ENCODE measurements at regions not wholly inside any gene's neighbourhood (a gene's known extent, or its start where the extent isn't known, plus 50 kb on each side); places are given as distances from the start of the nearest gene placed in this dataset.

- Histone ChIP-seq H3K4me3 (ENCODE audit: low read depth in 1 of 3, low read length in 3 of 3) (no peak overlapping the region), H3K27ac (ENCODE audit: low read depth in 1 of 2, low read length in 2 of 2) (no peak overlapping the region), H3K9me3 (ENCODE audit: control insufficient read depth in 4 of 4, low read length in 3 of 4) (no peaks in the 10 kb centered on the region), H3K9ac (ENCODE audit: low read depth in 1 of 2, low read length in 2 of 2) (no peak overlapping the region), H3K36me3 (ENCODE audit: control insufficient read depth in 4 of 4, insufficient read depth in 3 of 4, low read depth in 1 of 4, low read length in 3 of 4) (no peaks in the 10 kb centered on the region), H3K4me1 (ENCODE audit: control insufficient read depth in 4 of 4, insufficient read depth in 4 of 4, low read length in 3 of 4) (no peaks in the 10 kb centered on the region), H3K27me3 (ENCODE audit: control insufficient read depth in 4 of 4, insufficient read depth in 4 of 4, low read length in 3 of 4) (peaks cover 0 to 5% (median 0%) of the 10 kb centered on the region in 4 donors)
- DNase-seq (ENCODE audit: low spot score) = no peak
- 63% methylated on average over 4 of the region's 4 CpGs for WGBS
- TF ChIP-seq ZBTB33 (IDR thresholded peaks at IDR 0.05) (no peak), HNF4A (conservative IDR thresholded peaks at IDR 0.05) (no peak)
Observed at GRCh38 chr1:38585971-38586370, 273.6 kb downstream of the RRAGC start.

GRCh38 chr1:38585460-38585859 is 274.1 kb downstream of the RRAGC start:
- H3K27ac ChIP-seq (ENCODE audit: low read depth in 1 of 2, low read length in 2 of 2) = no peak overlapping the region
- no peaks in the 10 kb centered on the region for H3K4me1 ChIP-seq (ENCODE audit: control insufficient read depth in 4 of 4, insufficient read depth in 4 of 4, low read length in 3 of 4)
- no peak for TF ChIP-seq ZBTB33 (IDR thresholded peaks at IDR 0.05)
- no peak for TF ChIP-seq HNF4A (conservative IDR thresholded peaks at IDR 0.05)
- TF ChIP-seq, protein P1, sequence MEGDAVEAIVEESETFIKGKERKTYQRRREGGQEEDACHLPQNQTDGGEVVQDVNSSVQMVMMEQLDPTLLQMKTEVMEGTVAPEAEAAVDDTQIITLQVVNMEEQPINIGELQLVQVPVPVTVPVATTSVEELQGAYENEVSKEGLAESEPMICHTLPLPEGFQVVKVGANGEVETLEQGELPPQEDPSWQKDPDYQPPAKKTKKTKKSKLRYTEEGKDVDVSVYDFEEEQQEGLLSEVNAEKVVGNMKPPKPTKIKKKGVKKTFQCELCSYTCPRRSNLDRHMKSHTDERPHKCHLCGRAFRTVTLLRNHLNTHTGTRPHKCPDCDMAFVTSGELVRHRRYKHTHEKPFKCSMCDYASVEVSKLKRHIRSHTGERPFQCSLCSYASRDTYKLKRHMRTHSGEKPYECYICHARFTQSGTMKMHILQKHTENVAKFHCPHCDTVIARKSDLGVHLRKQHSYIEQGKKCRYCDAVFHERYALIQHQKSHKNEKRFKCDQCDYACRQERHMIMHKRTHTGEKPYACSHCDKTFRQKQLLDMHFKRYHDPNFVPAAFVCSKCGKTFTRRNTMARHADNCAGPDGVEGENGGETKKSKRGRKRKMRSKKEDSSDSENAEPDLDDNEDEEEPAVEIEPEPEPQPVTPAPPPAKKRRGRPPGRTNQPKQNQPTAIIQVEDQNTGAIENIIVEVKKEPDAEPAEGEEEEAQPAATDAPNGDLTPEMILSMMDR (IDR thresholded peaks at IDR 0.05; ENCODE audit: low read depth, low read length, missing input control) = no peak
- TF ChIP-seq GABPA (IDR thresholded peaks at IDR 0.05 in 1 of 2, conservative IDR thresholded peaks at IDR 0.05 in 1 of 2) = no peak
- TF ChIP-seq ATF3 (IDR thresholded peaks at IDR 0.05) = no peak
- no peak for TF ChIP-seq NR2F2 (IDR thresholded peaks at IDR 0.05)
- TF ChIP-seq EGR1 (IDR thresholded peaks at IDR 0.05; ENCODE audit: low read depth in 2 of 2) = no peak
- DNase-seq (ENCODE audit: low spot score) = no peak
- WGBS = 69% methylated on average over 3 of the region's 3 CpGs
- H3K36me3 ChIP-seq (ENCODE audit: control insufficient read depth in 4 of 4, insufficient read depth in 3 of 4, low read depth in 1 of 4, low read length in 3 of 4) = no peaks in the 10 kb centered on the region
- H3K27me3 ChIP-seq (ENCODE audit: control insufficient read depth in 4 of 4, insufficient read depth in 4 of 4, low read length in 3 of 4) = peaks cover 0 to 5% (median 0%) of the 10 kb centered on the region in 4 donors
- no peak overlapping the region for H3K4me3 ChIP-seq (ENCODE audit: low read depth in 1 of 3, low read length in 3 of 3)
- no peak overlapping the region for H3K9ac ChIP-seq (ENCODE audit: low read depth in 1 of 2, low read length in 2 of 2)
- H3K9me3 ChIP-seq (ENCODE audit: control insufficient read depth in 4 of 4, low read length in 3 of 4) = no peaks in the 10 kb centered on the region

DNA sequence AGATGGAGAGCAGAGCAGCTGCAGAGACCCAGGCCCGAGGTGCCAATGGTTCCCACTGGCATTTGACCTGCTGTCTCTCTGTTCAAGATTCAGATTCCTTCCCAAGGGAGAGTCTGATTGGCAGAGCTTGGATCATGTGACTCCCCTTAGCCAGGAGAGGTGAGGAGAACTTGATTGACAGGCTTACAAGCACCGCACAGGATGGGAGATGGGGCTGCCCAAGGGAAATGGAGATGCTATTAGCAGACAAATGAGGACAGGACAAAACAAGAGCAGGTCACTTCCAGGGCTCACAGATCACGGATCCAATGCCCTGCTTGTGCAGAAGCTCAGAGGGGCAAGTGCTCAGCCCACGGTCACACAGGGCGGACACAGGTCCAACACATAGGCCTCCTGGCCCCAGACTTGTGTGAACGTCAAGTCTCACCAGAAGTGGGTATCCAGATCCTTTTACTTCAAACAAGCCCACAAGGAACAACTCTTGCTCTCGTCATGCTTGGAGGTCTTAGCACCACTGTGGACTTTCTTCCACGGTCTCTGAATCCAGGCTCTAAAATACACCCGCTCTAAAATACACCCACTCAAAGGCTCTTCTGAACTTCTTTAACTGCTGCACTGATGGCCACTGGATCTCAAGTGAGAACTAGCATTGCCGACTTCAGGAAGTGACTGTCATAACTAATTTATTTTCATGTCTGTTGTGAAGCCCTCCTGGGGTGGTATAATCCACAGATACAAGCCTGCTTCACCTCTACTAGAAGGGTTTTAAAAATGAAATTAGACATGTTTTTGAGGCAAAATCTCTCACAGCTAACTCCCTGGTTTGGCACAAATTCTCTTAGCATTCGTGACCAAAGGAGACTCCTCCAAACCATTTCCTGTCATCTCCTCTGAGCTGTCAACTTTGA is 274.9 kb downstream of the RRAGC start:
- H3K9ac ChIP-seq (ENCODE audit: low read depth in 1 of 2, low read length in 2 of 2) = no peak overlapping the region
- no peak for DNase-seq (ENCODE audit: low spot score)
- peaks cover 0 to 5% (median 0%) of the 10 kb centered on the region in 4 donors for H3K27me3 ChIP-seq (ENCODE audit: control insufficient read depth in 4 of 4, insufficient read depth in 4 of 4, low read length in 3 of 4)
- H3K4me3 ChIP-seq (ENCODE audit: low read depth in 1 of 3, low read length in 3 of 3) = no peak overlapping the region
- H3K9me3 ChIP-seq (ENCODE audit: control insufficient read depth in 4 of 4, low read length in 3 of 4) = no peaks in the 10 kb centered on the region
- H3K4me1 ChIP-seq (ENCODE audit: control insufficient read depth in 4 of 4, insufficient read depth in 4 of 4, low read length in 3 of 4) = no peaks in the 10 kb centered on the region
- H3K36me3 ChIP-seq (ENCODE audit: control insufficient read depth in 4 of 4, insufficient read depth in 3 of 4, low read depth in 1 of 4, low read length in 3 of 4) = no peaks in the 10 kb centered on the region
- no peak overlapping the region for H3K27ac ChIP-seq (ENCODE audit: low read depth in 1 of 2, low read length in 2 of 2)
- 73% methylated on average over 11 of the region's 11 CpGs for WGBS
- TF ChIP-seq FOXA2 (IDR thresholded peaks at IDR 0.05) = no peak
- TF ChIP-seq, protein P2, sequence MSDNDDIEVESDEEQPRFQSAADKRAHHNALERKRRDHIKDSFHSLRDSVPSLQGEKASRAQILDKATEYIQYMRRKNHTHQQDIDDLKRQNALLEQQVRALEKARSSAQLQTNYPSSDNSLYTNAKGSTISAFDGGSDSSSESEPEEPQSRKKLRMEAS (IDR thresholded peaks at IDR 0.05) = no peak
- no peak for TF ChIP-seq ATF3 (IDR thresholded peaks at IDR 0.05)
- no peak for TF ChIP-seq NR2F2 (IDR thresholded peaks at IDR 0.05)
- no peak for TF ChIP-seq GABPA (IDR thresholded peaks at IDR 0.05 in 1 of 2, conservative IDR thresholded peaks at IDR 0.05 in 1 of 2)
- TF ChIP-seq YY1 (IDR thresholded peaks at IDR 0.05) = no peak
- no peak for TF ChIP-seq ZBTB33 (IDR thresholded peaks at IDR 0.05)
- no peak for TF ChIP-seq HNF4G (IDR thresholded peaks at IDR 0.05)
- TF ChIP-seq RAD21 (IDR thresholded peaks at IDR 0.05) = no peak
- TF ChIP-seq EGR1 (IDR thresholded peaks at IDR 0.05; ENCODE audit: low read depth in 2 of 2) = no peak
- TF ChIP-seq FOXA1 (IDR thresholded peaks at IDR 0.05) = no peak

Measured in liver (tissue), 8 donors.